ENCODE measurements at regions not wholly inside any gene's neighbourhood (a gene's known extent, or its start where the extent isn't known, plus 50 kb on each side); places are given as distances from the start of the nearest gene placed in this dataset.

- H3K27ac ChIP-seq (ENCODE audit: low read depth): no peak overlapping the region
- DNase-seq (ENCODE audit: low spot score) (no peak), ATAC-seq (no peak)
- no peaks in the 10 kb centered on the region for H3K79me2 ChIP-seq (replicated peaks; ENCODE audit: insufficient read depth)
- H4K20me1 ChIP-seq (replicated peaks; ENCODE audit: insufficient read depth): no peaks in the 10 kb centered on the region
- Mint-ChIP-seq H3K4me3 (no peak overlapping the region), H3K27ac (no peak overlapping the region), H3K27me3 (ENCODE audit: insufficient read depth, low read depth, poor library complexity) (peaks cover 8% of the 10 kb centered on the region), H3K9me3 (no peaks in the 10 kb centered on the region), H3K4me1 (peaks cover 5% of the 10 kb centered on the region; the same call in 2 of the 3 replicates), H3K36me3 (ENCODE audit: low read depth) (no peaks in the 10 kb centered on the region)
- H3K4me2 ChIP-seq: no peak overlapping the region
- no peak overlapping the region for H3K4me3 ChIP-seq
- H3K27me3 ChIP-seq (ENCODE audit: insufficient read depth): no peaks in the 10 kb centered on the region
- no peak overlapping the region for H2AFZ ChIP-seq
- H3K9me2 ChIP-seq (ENCODE audit: insufficient read depth): 0 out of 2 replicates have a peak, but pooled peaks cover 4% of the 10 kb centered on the region
- TF ChIP-seq STAT1 (IDR thresholded peaks at IDR 0.05; ENCODE audit: unreplicated experiment): no peak
- H3K36me3 ChIP-seq (ENCODE audit: insufficient read depth): no peaks in the 10 kb centered on the region
- no peaks in the 10 kb centered on the region for H3F3A ChIP-seq (replicated peaks; ENCODE audit: low read depth)
- H3K4me1 ChIP-seq (ENCODE audit: insufficient read depth): no peaks in the 10 kb centered on the region
Measured at GRCh38 chr14:65345266-65345665, 67.3 kb upstream of the FUT8 start.

GRCh38 chr14:65346474-65346873 lies 66.1 kb upstream of the FUT8 start:
- Histone ChIP-seq H3K36me3 (ENCODE audit: insufficient read depth) (no peaks in the 10 kb centered on the region), H3K4me3 (no peak overlapping the region), H3K79me2 (replicated peaks; ENCODE audit: insufficient read depth) (no peaks in the 10 kb centered on the region), H3K4me1 (ENCODE audit: insufficient read depth) (no peaks in the 10 kb centered on the region), H2AFZ (no peak overlapping the region), H3F3A (replicated peaks; ENCODE audit: low read depth) (no peaks in the 10 kb centered on the region), H3K27ac (ENCODE audit: low read depth) (no peak overlapping the region), H3K27me3 (ENCODE audit: insufficient read depth) (no peaks in the 10 kb centered on the region), H4K20me1 (replicated peaks; ENCODE audit: insufficient read depth) (no peaks in the 10 kb centered on the region), H3K9me2 (ENCODE audit: insufficient read depth) (0 out of 2 replicates have a peak, but pooled peaks cover 5% of the 10 kb centered on the region), H3K4me2 (no peak overlapping the region)
- H3K4me3 Mint-ChIP-seq: no peak overlapping the region
- H3K9me3 Mint-ChIP-seq: no peaks in the 10 kb centered on the region
- no peaks in the 10 kb centered on the region for H3K36me3 Mint-ChIP-seq (ENCODE audit: low read depth)
- DNase-seq (ENCODE audit: low spot score) (no peak), ATAC-seq (no peak)
- peaks cover 5% of the 10 kb centered on the region; the same call in 2 of the 3 replicates for H3K4me1 Mint-ChIP-seq
- no peak overlapping the region for H3K27ac Mint-ChIP-seq
- TF ChIP-seq CREB1 (CRISPR knock-in tag; IDR thresholded peaks at IDR 0.05; ENCODE audit: low read depth) (no peak), CTCF (conservative IDR thresholded peaks at IDR 0.05; ENCODE audit: low read depth in 2 of 2) (no peak)
- H3K27me3 Mint-ChIP-seq (ENCODE audit: insufficient read depth, low read depth, poor library complexity): peaks cover 8% of the 10 kb centered on the region

GRCh38 chr14:65346895-65347294 lies 65.6 kb upstream of the FUT8 start:
- H3K4me3 ChIP-seq: no peak overlapping the region
- H3K79me2 ChIP-seq (replicated peaks; ENCODE audit: insufficient read depth): no peaks in the 10 kb centered on the region
- no peaks in the 10 kb centered on the region for H4K20me1 ChIP-seq (replicated peaks; ENCODE audit: insufficient read depth)
- no peak for ATAC-seq
- Mint-ChIP-seq H3K27ac (no peak overlapping the region), H3K36me3 (ENCODE audit: low read depth) (no peaks in the 10 kb centered on the region), H3K9me3 (no peaks in the 10 kb centered on the region), H3K4me1 (peaks cover 5% of the 10 kb centered on the region; the same call in 2 of the 3 replicates), H3K27me3 (ENCODE audit: insufficient read depth, low read depth, poor library complexity) (peaks cover 8% of the 10 kb centered on the region), H3K4me3 (no peak overlapping the region)
- H3F3A ChIP-seq (replicated peaks; ENCODE audit: low read depth): no peaks in the 10 kb centered on the region
- no peak for DNase-seq (ENCODE audit: low spot score)
- 0 out of 2 replicates have a peak, but pooled peaks cover 5% of the 10 kb centered on the region for H3K9me2 ChIP-seq (ENCODE audit: insufficient read depth)
- no peaks in the 10 kb centered on the region for H3K4me1 ChIP-seq (ENCODE audit: insufficient read depth)
- no peaks in the 10 kb centered on the region for H3K27me3 ChIP-seq (ENCODE audit: insufficient read depth)
- no peak overlapping the region for H2AFZ ChIP-seq
- no peak overlapping the region for H3K27ac ChIP-seq (ENCODE audit: low read depth)
- no peaks in the 10 kb centered on the region for H3K36me3 ChIP-seq (ENCODE audit: insufficient read depth)
- H3K4me2 ChIP-seq: no peak overlapping the region
- TF ChIP-seq EZH2 (IDR thresholded peaks at IDR 0.05; ENCODE audit: low read depth, unreplicated experiment) (no peak), NANOG (IDR thresholded peaks at IDR 0.05; ENCODE audit: borderline replicate concordance) (no peak), ETS1 (IDR thresholded peaks at IDR 0.05) (no peak), STAT1 (IDR thresholded peaks at IDR 0.05; ENCODE audit: unreplicated experiment) (no peak), CTCF (conservative IDR thresholded peaks at IDR 0.05; ENCODE audit: low read depth in 2 of 2) (no peak), CREB1 (CRISPR knock-in tag; IDR thresholded peaks at IDR 0.05; ENCODE audit: low read depth) (no peak), POLR2AphosphoS5 (IDR thresholded peaks at IDR 0.05; ENCODE audit: low read depth) (no peak)

Measured in GM23338 (cell line).